Activated CD4-positive, alpha-beta memory T cell treated with anti-CD3 and anti-CD28 coated beads, Interleukin-2, amount 10 ng/mL, durations not matched to agents 7 days and 5 days (primary cell): ENCODE measurements at regions not wholly inside any gene's neighbourhood (a gene's known extent, or its start where the extent isn't known, plus 50 kb on each side); places are given as distances from the start of the nearest gene placed in this dataset.

ENCODE experiments used
- CTCF ChIA-PET: fragments of 350-600 bp; sonication (Branson Sonifier 250); formaldehyde crosslinking; loops from one replicate; lab custom pipeline; 2021; ENCODE audit warnings: antibody characterized with exemption, inconsistent platforms; lab: Charles Lee
- POLR2A ChIA-PET: fragments of 350-600 bp; sonication (Branson Sonifier 250); formaldehyde crosslinking; loops from one replicate; lab custom pipeline; 2021; ENCODE audit warnings: antibody characterized with exemption; lab: Charles Lee
- DNase-seq: peaks from one replicate; pipeline ENCODE4 v3.0.0-alpha.2; 2020
- H3K27ac Mint-ChIP-seq: one replicate; pipeline ENCODE4 v1.8.0; 2021; ENCODE audit warnings: mild to moderate bottlenecking, mixed read lengths
- H3K27me3 Mint-ChIP-seq: one replicate; pipeline ENCODE4 v1.8.0; 2021; ENCODE audit warnings: mixed read lengths
- H3K36me3 Mint-ChIP-seq: one replicate; pipeline ENCODE4 v1.8.0; 2021; ENCODE audit warnings: low read depth, mixed read lengths
- H3K4me1 Mint-ChIP-seq: one replicate; pipeline ENCODE4 v1.8.0; 2021; ENCODE audit warnings: mixed read lengths
- H3K4me3 Mint-ChIP-seq: one replicate; pipeline ENCODE4 v1.8.0; 2021; ENCODE audit warnings: mild to moderate bottlenecking, mixed read lengths
- H3K9me3 Mint-ChIP-seq: one replicate; pipeline ENCODE4 v1.8.0; 2021; ENCODE audit warnings: mixed read lengths

GRCh38 chr7:125529249-125529648 lies 599.6 kb upstream of the POT1 start:
- Mint-ChIP-seq H3K9me3 (peaks cover 2% of the 10 kb centered on the region), H3K27me3 (no peaks in the 10 kb centered on the region), H3K4me1 (no peaks in the 10 kb centered on the region), H3K4me3 (no peak overlapping the region), H3K36me3 (no peaks in the 10 kb centered on the region), H3K27ac (no peak overlapping the region)
- ChIA-PET CTCF (no interaction called here), POLR2A (no interaction called here)
- DNase-seq = no peak

- no peak overlapping the region for H3K27ac Mint-ChIP-seq
- CTCF ChIA-PET = no interaction called here
- POLR2A ChIA-PET = no interaction called here
- H3K27me3 Mint-ChIP-seq = no peaks in the 10 kb centered on the region
- no peak overlapping the region for H3K4me3 Mint-ChIP-seq
- DNase-seq = no peak
- no peaks in the 10 kb centered on the region for H3K4me1 Mint-ChIP-seq
- H3K9me3 Mint-ChIP-seq = peaks cover 14% of the 10 kb centered on the region
- no peaks in the 10 kb centered on the region for H3K36me3 Mint-ChIP-seq
Observed at GRCh38 chr7:125526958-125527357, 597.3 kb upstream of the POT1 start.

GRCh38 chr7:125526092-125526491 lies 596.5 kb upstream of the POT1 start:
- Mint-ChIP-seq H3K27ac (no peak overlapping the region), H3K4me1 (no peaks in the 10 kb centered on the region), H3K36me3 (no peaks in the 10 kb centered on the region), H3K9me3 (peaks cover 14% of the 10 kb centered on the region), H3K4me3 (no peak overlapping the region), H3K27me3 (no peaks in the 10 kb centered on the region)
- ChIA-PET POLR2A (no interaction called here), CTCF (no interaction called here)
- no peak for DNase-seq

GRCh38 chr7:125516194-125516593 lies 586.6 kb upstream of the POT1 start:
- CTCF ChIA-PET = no interaction called here
- Mint-ChIP-seq H3K9me3 (peaks cover 2% of the 10 kb centered on the region), H3K4me3 (no peak overlapping the region), H3K36me3 (no peaks in the 10 kb centered on the region), H3K4me1 (no peaks in the 10 kb centered on the region), H3K27me3 (no peaks in the 10 kb centered on the region), H3K27ac (no peak overlapping the region)
- no peak for DNase-seq
- POLR2A ChIA-PET = no interaction called here

GRCh38 chr7:125512373-125512772 lies 582.7 kb upstream of the POT1 start:
- H3K9me3 Mint-ChIP-seq = peaks cover 4% of the 10 kb centered on the region
- no peaks in the 10 kb centered on the region for H3K27me3 Mint-ChIP-seq
- ChIA-PET POLR2A (no interaction called here), CTCF (no interaction called here)
- no peak overlapping the region for H3K27ac Mint-ChIP-seq
- no peaks in the 10 kb centered on the region for H3K36me3 Mint-ChIP-seq
- H3K4me1 Mint-ChIP-seq = no peaks in the 10 kb centered on the region
- H3K4me3 Mint-ChIP-seq = no peak overlapping the region
- no peak for DNase-seq

- Mint-ChIP-seq H3K27ac (no peak overlapping the region), H3K36me3 (no peaks in the 10 kb centered on the region), H3K27me3 (no peaks in the 10 kb centered on the region), H3K9me3 (peaks cover 4% of the 10 kb centered on the region), H3K4me3 (no peak overlapping the region), H3K4me1 (no peaks in the 10 kb centered on the region)
- ChIA-PET CTCF (no interaction called here), POLR2A (no interaction called here)
- DNase-seq = no peak
Observed at GRCh38 chr7:125511310-125511709, 581.7 kb upstream of the POT1 start.

- H3K27ac Mint-ChIP-seq = no peak overlapping the region
- H3K4me1 Mint-ChIP-seq = no peaks in the 10 kb centered on the region
- no peaks in the 10 kb centered on the region for H3K36me3 Mint-ChIP-seq
- peaks cover 11% of the 10 kb centered on the region for H3K9me3 Mint-ChIP-seq
- H3K4me3 Mint-ChIP-seq = no peak overlapping the region
- ChIA-PET POLR2A (no interaction called here), CTCF (no interaction called here)
- DNase-seq = no peak
- H3K27me3 Mint-ChIP-seq = no peaks in the 10 kb centered on the region
Observed at GRCh38 chr7:125506331-125506730, 576.7 kb upstream of the POT1 start.

- ChIA-PET CTCF (no interaction called here), POLR2A (no interaction called here)
- Mint-ChIP-seq H3K4me1 (no peaks in the 10 kb centered on the region), H3K36me3 (no peaks in the 10 kb centered on the region), H3K4me3 (no peak overlapping the region), H3K9me3 (peaks cover 15% of the 10 kb centered on the region), H3K27me3 (no peaks in the 10 kb centered on the region), H3K27ac (no peak overlapping the region)
- no peak for DNase-seq
Observed at GRCh38 chr7:125504848-125505247, 575.2 kb upstream of the POT1 start.

GRCh38 chr7:125495997-125496396 lies 566.4 kb upstream of the POT1 start:
- H3K4me1 Mint-ChIP-seq = no peaks in the 10 kb centered on the region
- POLR2A ChIA-PET = no interaction called here
- H3K36me3 Mint-ChIP-seq = no peaks in the 10 kb centered on the region
- DNase-seq = no peak
- no peak overlapping the region for H3K27ac Mint-ChIP-seq
- no peaks in the 10 kb centered on the region for H3K27me3 Mint-ChIP-seq
- CTCF ChIA-PET = no interaction called here
- no peak overlapping the region for H3K4me3 Mint-ChIP-seq
- peaks cover 13% of the 10 kb centered on the region for H3K9me3 Mint-ChIP-seq

GRCh38 chr7:125492521-125492920 lies 562.9 kb upstream of the POT1 start:
- Mint-ChIP-seq H3K9me3 (peaks cover 6% of the 10 kb centered on the region), H3K27me3 (no peaks in the 10 kb centered on the region), H3K36me3 (no peaks in the 10 kb centered on the region), H3K4me1 (no peaks in the 10 kb centered on the region), H3K27ac (no peak overlapping the region), H3K4me3 (no peak overlapping the region)
- CTCF ChIA-PET = no interaction called here
- POLR2A ChIA-PET = no interaction called here
- no peak for DNase-seq

GRCh38 chr7:125491137-125491536 lies 561.5 kb upstream of the POT1 start:
- H3K9me3 Mint-ChIP-seq = peaks cover 6% of the 10 kb centered on the region

GRCh38 chr7:125490167-125490566 lies 560.5 kb upstream of the POT1 start:
- no peak overlapping the region for H3K4me3 Mint-ChIP-seq
- ChIA-PET CTCF (no interaction called here), POLR2A (no interaction called here)
- no peaks in the 10 kb centered on the region for H3K4me1 Mint-ChIP-seq
- H3K27me3 Mint-ChIP-seq = no peaks in the 10 kb centered on the region
- peaks cover 3% of the 10 kb centered on the region for H3K9me3 Mint-ChIP-seq
- no peak overlapping the region for H3K27ac Mint-ChIP-seq
- H3K36me3 Mint-ChIP-seq = no peaks in the 10 kb centered on the region
- DNase-seq = no peak

More at GRCh38 chr7:125491137-125491536, 561.5 kb upstream of the POT1 start:
- no peaks in the 10 kb centered on the region for H3K4me1 Mint-ChIP-seq
- H3K27me3 Mint-ChIP-seq = no peaks in the 10 kb centered on the region
- DNase-seq = no peak
- no peak overlapping the region for H3K27ac Mint-ChIP-seq
- H3K4me3 Mint-ChIP-seq = no peak overlapping the region
- ChIA-PET POLR2A (no interaction called here), CTCF (no interaction called here)
- no peaks in the 10 kb centered on the region for H3K36me3 Mint-ChIP-seq

GRCh38 chr7:125485223-125485622 lies 555.6 kb upstream of the POT1 start:
- ChIA-PET POLR2A (no interaction called here), CTCF (no interaction called here)
- no peaks in the 10 kb centered on the region for H3K27me3 Mint-ChIP-seq
- no peaks in the 10 kb centered on the region for H3K36me3 Mint-ChIP-seq
- peaks cover 3% of the 10 kb centered on the region for H3K9me3 Mint-ChIP-seq
- H3K4me1 Mint-ChIP-seq = no peaks in the 10 kb centered on the region
- DNase-seq = no peak
- H3K27ac Mint-ChIP-seq = no peak overlapping the region
- no peak overlapping the region for H3K4me3 Mint-ChIP-seq

- no peak overlapping the region for H3K27ac Mint-ChIP-seq
- no peak overlapping the region for H3K4me3 Mint-ChIP-seq
- POLR2A ChIA-PET = no interaction called here
- CTCF ChIA-PET = no interaction called here
- no peaks in the 10 kb centered on the region for H3K36me3 Mint-ChIP-seq
- peaks cover 3% of the 10 kb centered on the region for H3K9me3 Mint-ChIP-seq
- DNase-seq = no peak
- no peaks in the 10 kb centered on the region for H3K27me3 Mint-ChIP-seq
- H3K4me1 Mint-ChIP-seq = no peaks in the 10 kb centered on the region
Observed at GRCh38 chr7:125484755-125485154, 555.1 kb upstream of the POT1 start.

GRCh38 chr7:125481323-125481722 lies 551.7 kb upstream of the POT1 start:
- Mint-ChIP-seq H3K27ac (no peak overlapping the region), H3K4me3 (no peak overlapping the region), H3K4me1 (no peaks in the 10 kb centered on the region), H3K36me3 (no peaks in the 10 kb centered on the region), H3K27me3 (no peaks in the 10 kb centered on the region), H3K9me3 (no peaks in the 10 kb centered on the region)
- ChIA-PET CTCF (no interaction called here), POLR2A (no interaction called here)
- DNase-seq = no peak
